NT2/D1 (cell line): ENCODE measurements at regions not wholly inside any gene's neighbourhood (a gene's known extent, or its start where the extent isn't known, plus 50 kb on each side); places are given as distances from the start of the nearest gene placed in this dataset.

Source experiments
- DNase-seq: peaks from one replicate; pipeline ENCODE4 v3.0.0-alpha.2; 2011; ENCODE audit warnings: low read depth, low spot score
- H3K27me3 ChIP-seq: 2 replicates; pipeline ENCODE4 v1.6.0; 2011; ENCODE audit warnings: mild to moderate bottlenecking; ENCODE audit not compliant: insufficient read length, insufficient read depth
- H3K36me3 ChIP-seq: 2 replicates; pipeline ENCODE4 v1.6.1; 2011; ENCODE audit warnings: mild to moderate bottlenecking, low read length, mixed read lengths; ENCODE audit not compliant: insufficient read depth, insufficient read length
- H3K4me1 ChIP-seq: 2 replicates; pipeline ENCODE4 v1.5.1; 2011; ENCODE audit not compliant: insufficient read depth, insufficient read length
- H3K4me3 ChIP-seq: 2 replicates; pipeline ENCODE4 v1.5.1; 2011; ENCODE audit warnings: low read depth; ENCODE audit not compliant: insufficient read length
- H3K9ac ChIP-seq: 2 replicates; pipeline ENCODE4 v1.6.0; 2011; ENCODE audit warnings: low read depth; ENCODE audit not compliant: insufficient read length
- H3K9me3 ChIP-seq: 2 replicates; pipeline ENCODE4 v1.5.1; 2011; ENCODE audit warnings: mild to moderate bottlenecking, low read length; ENCODE audit not compliant: insufficient read depth
- SUZ12 ChIP-seq: IDR thresholded peaks from 2 replicates; pipeline ENCODE4 v1.6.1; 2011; ENCODE audit not compliant: insufficient read length, insufficient read depth; ENCODE audit errors: extremely low read depth
- YY1 ChIP-seq: IDR thresholded peaks from 2 replicates; pipeline ENCODE4 v1.6.1; 2011; ENCODE audit not compliant: insufficient read length, insufficient read depth
- ZNF274 ChIP-seq: IDR thresholded peaks from 2 replicates; pipeline ENCODE4 v1.6.1; 2011; ENCODE audit warnings: mild to moderate bottlenecking, low read depth, low read length

DNA sequence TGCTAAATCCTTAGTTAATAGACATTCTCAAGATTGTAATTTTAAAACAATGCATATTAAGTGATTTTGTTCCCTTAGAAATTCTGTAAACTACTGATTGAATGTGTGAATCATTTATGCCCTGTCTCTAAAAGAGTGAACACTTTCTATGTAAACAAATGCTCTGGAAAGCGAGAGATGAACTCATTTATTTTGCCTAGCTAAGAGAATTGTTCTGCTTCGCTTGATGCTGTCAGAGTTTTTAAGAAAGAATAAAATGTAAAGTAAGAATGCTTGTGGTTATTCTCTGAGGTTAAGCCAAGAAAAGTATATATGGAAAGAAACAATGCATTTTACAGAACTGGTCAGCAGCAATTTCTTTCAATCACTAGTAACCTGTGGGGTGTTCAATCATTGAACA, 347.4 kb upstream of the NUDT12 start:
- TF ChIP-seq ZNF274 (no peak), YY1 (no peak), SUZ12 (no peak)
- no peaks in the 10 kb centered on the region for H3K27me3 ChIP-seq
- H3K36me3 ChIP-seq: no peaks in the 10 kb centered on the region
- H3K4me3 ChIP-seq: no peak overlapping the region
- no peak overlapping the region for H3K9ac ChIP-seq
- H3K9me3 ChIP-seq: no peaks in the 10 kb centered on the region
- H3K4me1 ChIP-seq: no peaks in the 10 kb centered on the region
- DNase-seq: no peak

- H3K4me1 ChIP-seq: no peaks in the 10 kb centered on the region
- TF ChIP-seq ZNF274: no peak
- TF ChIP-seq SUZ12: no peak
- no peak for TF ChIP-seq YY1
- DNase-seq: no peak
Measured at GRCh38 chr5:103909391-103909790, 346.8 kb upstream of the NUDT12 start.

GRCh38 chr5:103908336-103909080, 345.9 kb upstream of the NUDT12 start:
- Histone ChIP-seq H3K27me3 (no peaks in the 10 kb centered on the region), H3K9me3 (no peaks in the 10 kb centered on the region), H3K4me1 (no peaks in the 10 kb centered on the region), H3K36me3 (no peaks in the 10 kb centered on the region), H3K9ac (no peak overlapping the region), H3K4me3 (no peak overlapping the region)
- DNase-seq: no peak
- TF ChIP-seq YY1 (no peak), SUZ12 (no peak), ZNF274 (no peak)

More at GRCh38 chr5:103909391-103909790, 346.8 kb upstream of the NUDT12 start:
- Histone ChIP-seq H3K9ac (no peak overlapping the region), H3K36me3 (no peaks in the 10 kb centered on the region), H3K4me3 (no peak overlapping the region), H3K27me3 (no peaks in the 10 kb centered on the region), H3K9me3 (no peaks in the 10 kb centered on the region)

DNA sequence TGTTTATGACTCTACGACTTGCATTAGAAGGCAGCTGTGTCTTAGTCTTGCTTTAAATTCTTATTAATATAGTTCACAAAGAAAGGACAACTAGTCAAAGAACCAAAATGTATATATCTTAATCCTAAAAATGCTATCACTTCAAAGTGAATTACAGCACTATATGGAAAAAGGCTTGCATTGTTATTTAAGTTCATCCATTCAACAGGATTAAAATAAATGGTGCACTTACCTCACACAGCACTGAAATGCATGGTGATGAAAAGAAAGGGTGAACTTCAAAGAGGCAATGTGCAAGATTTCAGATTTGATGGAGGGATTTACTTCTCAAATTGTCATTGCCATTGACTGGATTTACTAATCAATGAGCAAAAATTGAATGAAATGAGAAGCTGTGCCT, 344.4 kb upstream of the NUDT12 start:
- TF ChIP-seq YY1 (no peak), SUZ12 (no peak), ZNF274 (no peak)
- H3K4me1 ChIP-seq: no peaks in the 10 kb centered on the region
- no peaks in the 10 kb centered on the region for H3K36me3 ChIP-seq
- no peak for DNase-seq
- no peaks in the 10 kb centered on the region for H3K27me3 ChIP-seq
- H3K4me3 ChIP-seq: no peak overlapping the region
- no peaks in the 10 kb centered on the region for H3K9me3 ChIP-seq
- no peak overlapping the region for H3K9ac ChIP-seq

DNA sequence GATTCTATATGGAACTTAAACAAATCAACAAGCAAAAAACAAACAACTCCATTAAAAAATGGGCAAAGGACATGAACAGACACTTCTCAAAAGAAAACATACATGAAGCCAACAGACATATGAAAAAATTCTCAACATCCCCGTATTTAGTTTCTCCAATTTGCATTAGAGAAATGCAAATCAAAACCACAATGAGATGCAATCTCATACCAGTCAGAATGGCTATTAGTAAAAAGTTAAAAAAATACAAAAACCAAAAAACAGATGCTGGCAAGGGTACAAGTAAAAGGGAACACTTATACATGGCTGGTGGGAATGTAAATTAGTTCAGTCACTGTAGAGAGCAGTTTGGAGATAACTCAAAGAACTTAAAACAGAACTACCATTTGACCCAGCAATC, 342.1 kb upstream of the NUDT12 start:
- Histone ChIP-seq H3K4me1 (no peaks in the 10 kb centered on the region), H3K9ac (no peak overlapping the region), H3K9me3 (peaks cover 8% of the 10 kb centered on the region; the same call in 1 of the 2 replicates), H3K36me3 (no peaks in the 10 kb centered on the region), H3K27me3 (no peaks in the 10 kb centered on the region), H3K4me3 (no peak overlapping the region)
- no peak for TF ChIP-seq YY1
- no peak for TF ChIP-seq ZNF274
- TF ChIP-seq SUZ12: no peak
- DNase-seq: no peak

GRCh38 chr5:103902893-103903292, 340.3 kb upstream of the NUDT12 start:
- no peak for DNase-seq
- no peak for TF ChIP-seq SUZ12
- TF ChIP-seq ZNF274: no peak
- no peak for TF ChIP-seq YY1
- no peaks in the 10 kb centered on the region for H3K27me3 ChIP-seq
- peaks cover 9% of the 10 kb centered on the region; the same call in 1 of the 2 replicates for H3K9me3 ChIP-seq
- H3K9ac ChIP-seq: no peak overlapping the region
- H3K4me3 ChIP-seq: no peak overlapping the region
- H3K4me1 ChIP-seq: no peaks in the 10 kb centered on the region
- no peaks in the 10 kb centered on the region for H3K36me3 ChIP-seq

- TF ChIP-seq YY1 (no peak), ZNF274 (no peak), SUZ12 (no peak)
- Histone ChIP-seq H3K4me1 (no peaks in the 10 kb centered on the region), H3K9ac (no peak overlapping the region), H3K4me3 (no peak overlapping the region), H3K36me3 (no peaks in the 10 kb centered on the region), H3K9me3 (peaks cover 9% of the 10 kb centered on the region; the same call in 1 of the 2 replicates), H3K27me3 (no peaks in the 10 kb centered on the region)
- DNase-seq: no peak
Measured at GRCh38 chr5:103901885-103902284, 339.3 kb upstream of the NUDT12 start.

- H3K4me1 ChIP-seq: no peaks in the 10 kb centered on the region
- no peak for DNase-seq
- no peak for TF ChIP-seq SUZ12
- no peak for TF ChIP-seq YY1
- TF ChIP-seq ZNF274: no peak
- H3K9me3 ChIP-seq: peaks cover 9% of the 10 kb centered on the region; the same call in 1 of the 2 replicates
- H3K36me3 ChIP-seq: no peaks in the 10 kb centered on the region
- H3K27me3 ChIP-seq: no peaks in the 10 kb centered on the region
- no peak overlapping the region for H3K4me3 ChIP-seq
- no peak overlapping the region for H3K9ac ChIP-seq
Measured at GRCh38 chr5:103896593-103896992, 334.0 kb upstream of the NUDT12 start.
